Fibroblast of lung (primary cell): ENCODE measurements at regions not wholly inside any gene's neighbourhood (a gene's known extent, or its start where the extent isn't known, plus 50 kb on each side); places are given as distances from the start of the nearest gene placed in this dataset.

Experiments
- CTCF ChIP-seq, 2 donors: IDR thresholded peaks in 1 of 2; conservative IDR thresholded peaks in 1 of 2; 1 replicate in 1 of 2; 2 replicates in 1 of 2; pipeline ENCODE4 v1.5.1; 2011 to 2012; ENCODE audit warnings: low read length in 2 of 2, control low read depth in 1 of 2, inconsistent platforms in 1 of 2, low read depth in 1 of 2, mild to moderate bottlenecking in 1 of 2
- EZH2 ChIP-seq: IDR thresholded peaks from 2 replicates; pipeline ENCODE4 v1.5.1; 2012; ENCODE audit warnings: low read length, control low read depth, mild to moderate bottlenecking; ENCODE audit errors: missing control alignments

GRCh38 chr4:60034361-60034760 is 1165.8 kb upstream of the ADGRL3 start:
- no peak for TF ChIP-seq CTCF (conservative IDR thresholded peaks at IDR 0.05 in 1 of 2, IDR thresholded peaks at IDR 0.05 in 1 of 2; ENCODE audit: low read depth in 1 of 2, low read length in 2 of 2)
- TF ChIP-seq EZH2: no peak
